OCI-LY1 (cell line): ENCODE measurements at regions not wholly inside any gene's neighbourhood (a gene's known extent, or its start where the extent isn't known, plus 50 kb on each side); places are given as distances from the start of the nearest gene placed in this dataset.
"Not testable (repeated sequence)": the region's sequence is repeated elsewhere in the genome, so short reads cannot be mapped to it uniquely, and the experiment has no call there.

Source experiments
- CTCF ChIP-seq: fragments of 200-600 bp; sonication (generic), shearing (Covaris generic); IDR thresholded peaks from 2 replicates; pipeline ENCODE4 v1.5.1; 2017; ENCODE audit warnings: mild to moderate bottlenecking, antibody characterized with exemption, low read length, moderate library complexity, mixed read lengths
- EZH2 ChIP-seq: fragments of 200-600 bp; sonication (generic), shearing (Covaris generic); IDR thresholded peaks from 2 replicates; pipeline ENCODE4 v1.8.0; 2017; ENCODE audit warnings: borderline replicate concordance, mixed run types, mild to moderate bottlenecking, antibody characterized with exemption, low read length, moderate library complexity, mixed read lengths

- not testable (repeated sequence) for TF ChIP-seq CTCF, EZH2
Observed at GRCh38 chr5:12573916-12574297, 669.7 kb upstream of the CTNND2 start.
